Mesothelial cell of epicardium (in vitro differentiated cells): ENCODE measurements at regions not wholly inside any gene's neighbourhood (a gene's known extent, or its start where the extent isn't known, plus 50 kb on each side); places are given as distances from the start of the nearest gene placed in this dataset.
A peak's percentile ranks its signal among the peaks of the same experiment; 100 is the strongest.
"Not testable (repeated sequence)": the region's sequence is repeated elsewhere in the genome, so short reads cannot be mapped to it uniquely, and the experiment has no call there.

Source experiments
- DNase-seq, 2 experiments: peaks; one replicate each; pipeline ENCODE4 v3.0.0; 2021; ENCODE audit warnings: low spot score in 2 of 2; ENCODE audit not compliant: unreplicated experiment in 2 of 2
- H3K27ac Mint-ChIP-seq: 2 replicates; pipeline ENCODE4 v1.8.0; 2021; ENCODE audit warnings: mixed read lengths
- H3K27me3 Mint-ChIP-seq: 2 replicates; pipeline ENCODE4 v1.8.0; 2021; ENCODE audit warnings: low read depth, mixed read lengths
- H3K36me3 Mint-ChIP-seq: 2 replicates; pipeline ENCODE4 v1.8.0; 2021; ENCODE audit warnings: mixed read lengths
- H3K4me1 Mint-ChIP-seq: 2 replicates; pipeline ENCODE4 v1.8.0; 2021; ENCODE audit warnings: mixed read lengths
- H3K4me3 Mint-ChIP-seq: 2 replicates; pipeline ENCODE4 v1.8.0; 2021; ENCODE audit warnings: mild to moderate bottlenecking, moderate library complexity, mixed read lengths
- H3K9me3 Mint-ChIP-seq: 2 replicates; pipeline ENCODE4 v1.8.0; 2021; ENCODE audit warnings: mixed read lengths
- TF ChIP-seq, protein P1 (sequence below): fragments of 200-600 bp; sonication (generic); IDR thresholded peaks from one replicate; pipeline ENCODE4 v1.5.0; 2021; ENCODE audit warnings: antibody characterized with exemption; ENCODE audit not compliant: unreplicated experiment

DNA sequence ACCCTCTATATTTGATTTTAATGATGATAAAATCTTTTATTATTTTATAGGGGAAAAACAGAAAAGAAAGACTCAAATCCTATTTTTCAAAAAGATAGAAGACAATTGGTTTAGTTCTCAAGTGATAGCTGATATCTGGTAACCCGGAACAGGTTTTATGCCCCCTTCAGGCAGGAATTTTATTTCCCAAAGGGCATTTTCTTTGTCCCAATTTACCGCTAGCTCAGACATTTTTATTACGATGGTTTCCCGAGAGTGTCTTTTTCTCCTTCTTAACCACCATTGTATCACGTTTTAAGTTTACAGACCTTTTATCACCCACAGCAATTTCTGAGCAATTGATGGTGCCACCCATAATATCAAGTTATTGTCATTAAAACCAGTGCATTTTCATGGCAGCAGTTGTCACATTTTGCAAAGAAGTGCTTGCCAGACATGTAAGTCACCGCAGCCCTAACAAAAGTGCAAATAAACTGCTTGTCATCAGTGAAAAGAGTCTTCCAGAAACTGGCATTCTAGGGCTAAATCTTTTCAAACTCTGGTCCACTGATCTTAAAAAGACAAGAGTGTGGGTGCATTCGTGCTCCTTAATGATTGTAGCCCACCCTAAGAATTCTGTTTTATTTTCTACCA is 204.8 kb upstream of the VCX start:
- H3K4me1 Mint-ChIP-seq: no peaks in the 10 kb centered on the region
- DNase-seq: no peak
- no peaks in the 10 kb centered on the region for H3K36me3 Mint-ChIP-seq

DNA sequence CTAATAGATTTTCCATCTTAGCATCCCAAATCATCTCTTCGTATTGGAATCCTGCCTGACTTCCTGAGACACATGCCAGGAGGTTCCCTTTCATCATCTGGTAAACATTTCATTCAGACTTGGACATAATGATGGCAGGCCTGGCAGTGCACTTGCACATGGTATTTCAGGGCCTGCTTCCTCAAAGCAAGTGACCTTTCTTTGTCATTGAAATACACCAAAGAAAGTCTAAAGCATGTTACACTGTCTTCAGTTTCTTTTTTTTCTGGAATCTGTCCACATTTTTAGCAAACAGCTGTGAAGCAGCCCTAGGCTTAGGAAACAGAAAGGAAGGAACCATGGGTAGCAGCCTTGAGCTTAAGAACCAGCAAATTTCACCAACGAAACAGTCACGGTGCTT is 205.9 kb upstream of the VCX start:
- Mint-ChIP-seq H3K27me3 (no peaks in the 10 kb centered on the region), H3K4me3 (no peak overlapping the region), H3K4me1 (no peaks in the 10 kb centered on the region), H3K9me3 (peaks cover 10% of the 10 kb centered on the region), H3K27ac (no peak overlapping the region), H3K36me3 (no peaks in the 10 kb centered on the region)
- TF ChIP-seq, protein P1, sequence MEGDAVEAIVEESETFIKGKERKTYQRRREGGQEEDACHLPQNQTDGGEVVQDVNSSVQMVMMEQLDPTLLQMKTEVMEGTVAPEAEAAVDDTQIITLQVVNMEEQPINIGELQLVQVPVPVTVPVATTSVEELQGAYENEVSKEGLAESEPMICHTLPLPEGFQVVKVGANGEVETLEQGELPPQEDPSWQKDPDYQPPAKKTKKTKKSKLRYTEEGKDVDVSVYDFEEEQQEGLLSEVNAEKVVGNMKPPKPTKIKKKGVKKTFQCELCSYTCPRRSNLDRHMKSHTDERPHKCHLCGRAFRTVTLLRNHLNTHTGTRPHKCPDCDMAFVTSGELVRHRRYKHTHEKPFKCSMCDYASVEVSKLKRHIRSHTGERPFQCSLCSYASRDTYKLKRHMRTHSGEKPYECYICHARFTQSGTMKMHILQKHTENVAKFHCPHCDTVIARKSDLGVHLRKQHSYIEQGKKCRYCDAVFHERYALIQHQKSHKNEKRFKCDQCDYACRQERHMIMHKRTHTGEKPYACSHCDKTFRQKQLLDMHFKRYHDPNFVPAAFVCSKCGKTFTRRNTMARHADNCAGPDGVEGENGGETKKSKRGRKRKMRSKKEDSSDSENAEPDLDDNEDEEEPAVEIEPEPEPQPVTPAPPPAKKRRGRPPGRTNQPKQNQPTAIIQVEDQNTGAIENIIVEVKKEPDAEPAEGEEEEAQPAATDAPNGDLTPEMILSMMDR: no peak
- no peak for DNase-seq

More for the DNA sequence above, 204.8 kb upstream of the VCX start:
- H3K27me3 Mint-ChIP-seq: no peaks in the 10 kb centered on the region
- TF ChIP-seq, protein P1: peak; percentile 31
- no peak overlapping the region for H3K27ac Mint-ChIP-seq
- no peak overlapping the region for H3K4me3 Mint-ChIP-seq
- H3K9me3 Mint-ChIP-seq: peaks cover 1% of the 10 kb centered on the region

DNA sequence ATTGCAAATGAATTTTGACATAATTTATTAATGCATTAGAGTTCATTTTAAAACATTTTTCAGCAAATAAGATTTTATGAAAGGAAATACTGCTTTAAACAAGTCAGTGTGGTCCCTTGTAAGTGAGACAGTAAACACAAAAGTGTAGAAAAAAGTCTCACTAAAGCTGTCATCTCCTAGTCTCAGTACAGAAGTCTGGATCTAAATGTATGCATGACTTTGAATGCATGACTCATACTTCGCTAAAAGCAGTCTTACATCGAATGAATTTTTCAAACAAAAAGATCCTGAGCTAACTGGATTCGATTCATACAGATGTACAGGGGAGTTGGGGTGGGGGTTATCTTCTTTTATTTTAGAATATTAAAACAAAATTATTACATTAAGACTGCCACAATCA is 207.4 kb upstream of the VCX start:
- Mint-ChIP-seq H3K27me3 (no peaks in the 10 kb centered on the region), H3K4me3 (no peak overlapping the region), H3K9me3 (peaks cover 11% of the 10 kb centered on the region), H3K4me1 (no peaks in the 10 kb centered on the region), H3K36me3 (no peaks in the 10 kb centered on the region), H3K27ac (no peak overlapping the region)
- DNase-seq: no peak
- TF ChIP-seq, protein P1: no peak

DNA sequence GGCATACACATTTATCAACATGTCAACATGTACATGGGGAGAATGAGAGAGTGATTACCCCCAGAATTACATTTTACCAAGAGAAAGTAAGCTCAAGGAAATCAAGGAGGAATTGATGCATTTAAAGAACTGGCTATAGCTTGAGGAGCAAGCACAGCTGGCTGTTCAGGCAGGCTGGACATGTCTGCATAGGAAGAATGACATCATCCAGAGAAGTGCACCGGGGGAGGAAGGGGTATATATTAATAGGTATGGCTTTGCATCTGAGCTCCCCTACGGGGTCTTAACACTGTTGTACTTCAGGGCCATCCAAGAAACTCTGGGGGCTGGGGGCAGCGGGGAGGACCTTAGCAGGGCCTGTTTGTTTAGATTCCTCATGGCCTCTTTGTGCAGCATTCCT is 222.4 kb upstream of the VCX start:
- Mint-ChIP-seq H3K4me3 (no peak overlapping the region), H3K27ac (no peak overlapping the region), H3K36me3 (no peaks in the 10 kb centered on the region), H3K27me3 (peaks cover 20% of the 10 kb centered on the region), H3K4me1 (no peaks in the 10 kb centered on the region), H3K9me3 (no peaks in the 10 kb centered on the region)
- no peak for DNase-seq
- TF ChIP-seq, protein P1: no peak

DNA sequence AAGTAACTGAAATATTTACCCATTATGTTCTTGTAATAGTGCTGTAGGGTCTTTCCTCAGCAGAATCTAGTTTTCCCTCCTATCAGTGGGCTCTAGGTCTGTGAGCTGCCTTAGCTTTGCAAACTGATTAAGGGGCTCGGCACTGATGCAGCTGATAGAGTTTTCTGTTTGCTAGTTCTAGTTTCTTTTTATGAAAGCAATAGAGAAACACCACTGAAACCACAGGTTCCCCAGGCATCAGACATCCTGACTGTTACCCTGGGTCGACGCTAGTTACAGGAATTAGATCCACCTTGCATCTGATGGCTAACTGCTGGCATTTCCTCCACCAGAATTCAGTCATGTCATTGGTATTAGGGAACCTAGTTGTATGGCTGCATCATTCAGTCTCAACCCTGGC is 225.0 kb upstream of the VCX start:
- peaks cover 9% of the 10 kb centered on the region for H3K27me3 Mint-ChIP-seq
- TF ChIP-seq, protein P1: no peak
- H3K27ac Mint-ChIP-seq: no peak overlapping the region
- no peaks in the 10 kb centered on the region for H3K36me3 Mint-ChIP-seq
- no peaks in the 10 kb centered on the region for H3K9me3 Mint-ChIP-seq
- H3K4me1 Mint-ChIP-seq: no peaks in the 10 kb centered on the region
- DNase-seq: no peak
- no peak overlapping the region for H3K4me3 Mint-ChIP-seq

DNA sequence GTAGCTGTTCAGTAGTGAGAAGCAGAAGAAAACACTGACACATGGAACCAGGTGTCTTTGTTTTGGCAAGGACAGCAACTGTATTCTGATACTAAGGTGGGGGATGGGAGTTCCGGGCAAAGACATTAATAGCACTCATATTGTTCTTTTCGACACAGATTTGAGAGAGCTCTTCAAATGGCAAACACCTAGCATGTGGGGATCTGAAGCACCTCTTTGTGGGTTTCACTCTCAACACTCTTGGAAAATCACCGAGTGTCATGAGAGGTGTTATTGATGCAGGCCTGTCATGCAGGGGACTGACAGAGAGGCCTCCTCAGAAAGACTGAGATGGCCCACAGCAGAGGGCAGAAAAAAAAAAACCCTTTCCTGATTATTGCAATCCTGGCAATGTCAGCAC is 228.4 kb upstream of the VCX start:
- Mint-ChIP-seq H3K36me3 (no peaks in the 10 kb centered on the region), H3K9me3 (no peaks in the 10 kb centered on the region), H3K27me3 (no peaks in the 10 kb centered on the region), H3K4me3 (no peak overlapping the region), H3K27ac (no peak overlapping the region), H3K4me1 (no peaks in the 10 kb centered on the region)
- no peak for DNase-seq
- TF ChIP-seq, protein P1: no peak

DNA sequence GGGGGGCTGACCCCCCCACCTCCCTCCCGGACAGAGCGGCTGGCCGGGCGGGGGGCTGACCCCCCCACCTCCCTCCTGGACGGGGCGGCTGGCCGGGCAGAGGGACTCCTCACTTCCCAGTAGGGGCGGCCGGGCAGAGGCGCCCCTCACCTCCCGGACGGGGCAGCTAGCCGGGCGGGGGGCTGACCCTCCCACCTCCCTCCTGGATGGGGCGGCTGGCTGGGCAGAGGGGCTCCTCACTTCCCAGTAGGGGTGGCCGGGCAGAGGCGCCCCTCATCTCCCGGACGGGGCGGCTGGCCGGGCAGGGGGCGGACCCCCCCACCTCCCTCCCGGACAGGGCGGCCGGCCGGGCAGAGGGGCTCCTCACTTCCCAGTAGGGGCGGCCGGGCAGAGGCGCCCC is 234.3 kb upstream of the VCX start:
- not testable (repeated sequence) for H3K4me1 Mint-ChIP-seq, H3K27me3 Mint-ChIP-seq, H3K9me3 Mint-ChIP-seq, H3K36me3 Mint-ChIP-seq, H3K4me3 Mint-ChIP-seq, DNase-seq, H3K27ac Mint-ChIP-seq
